A549 (cell line): ENCODE measurements at regions not wholly inside any gene's neighbourhood (a gene's known extent, or its start where the extent isn't known, plus 50 kb on each side); places are given as distances from the start of the nearest gene placed in this dataset.

Experiments
- ATAC-seq, 2 experiments: fragments of 200-7000 bp in 1 of 2; fragments of >200 bp in 1 of 2; cut with Nextera tagmentation in 1 of 2; cut with Tn5 transposase in 1 of 2; 3 replicates each; pipeline versions ENCODE4 v1.8.0 to v1.9.1; 2018 to 2020; ENCODE audit warnings: mild to moderate bottlenecking in 1 of 2, moderate library complexity in 1 of 2
- CTCF ChIA-PET: fragments of 300-600 bp; sonication (Branson Sonifier 250); formaldehyde crosslinking; extraction: SDS; loops from one replicate; lab custom pipeline; 2021; ENCODE audit warnings: antibody characterized with exemption, inconsistent platforms; lab: Yijun Ruan, JAX
- POLR2A ChIA-PET: fragments of 350-600 bp; formaldehyde crosslinking; extraction: SDS; loops from one replicate; lab custom pipeline; 2021; ENCODE audit warnings: antibody characterized with exemption, inconsistent platforms; lab: Yijun Ruan, JAX
- DNase-seq, 2 experiments: peaks; one replicate each; pipeline versions ENCODE4 v3.0.0 to v3.0.0-alpha.2; 2011 to 2016; ENCODE audit warnings: low read depth in 1 of 2, low spot score in 1 of 2
- FAIRE-seq: peaks from 2 replicates; lab custom pipeline; 2011; peaks lifted over from hg19 to GRCh38; lab: Jason Lieb, UNC
- H3K27ac ChIP-seq, 2 experiments: fragments of >200 bp; sonication (Bioruptor Twin); formaldehyde crosslinking; 3 replicates each; pipeline ENCODE4 v1.5.1; 2016 to 2017
- H3K4me1 ChIP-seq: fragments of >200 bp; sonication (Bioruptor Twin); formaldehyde crosslinking; 3 replicates; pipeline ENCODE4 v1.6.1; 2016
- H3K4me2 ChIP-seq: fragments of >200 bp; sonication (Bioruptor Twin); formaldehyde crosslinking; 3 replicates; pipeline ENCODE4 v1.6.1; 2016
- H3K4me3 ChIP-seq: fragments of >200 bp; sonication (Bioruptor Twin); formaldehyde crosslinking; 3 replicates; pipeline ENCODE4 v1.5.1; 2016
- H3K9me3 ChIP-seq: fragments of >200 bp; sonication (Bioruptor Twin); formaldehyde crosslinking; 3 replicates; pipeline ENCODE4 v1.6.1; 2016
- BHLHE40 ChIP-seq: IDR thresholded peaks from 2 replicates; pipeline ENCODE4 v1.6.1; 2012; ENCODE audit warnings: low read depth, low read length, inconsistent platforms
- ESRRA ChIP-seq: fragments of 150-350 bp; IDR thresholded peaks from 2 replicates; pipeline ENCODE4 v1.6.1; 2014; ENCODE audit warnings: mild to moderate bottlenecking, low read length, borderline replicate concordance
- HDAC2 ChIP-seq: fragments of 200-600 bp; sonication (generic); IDR thresholded peaks from 2 replicates; pipeline ENCODE4 v1.6.1; 2016
- HOXB13 ChIP-seq: fragments of 250-450 bp; sonication (Bioruptor Pico); IDR thresholded peaks from 2 replicates; pipeline ENCODE4 v1.5.0; 2020; ENCODE audit warnings: low read depth, mild to moderate bottlenecking, moderate library complexity
- HOXB5 ChIP-seq: fragments of 250-450 bp; sonication (Bioruptor Pico); IDR thresholded peaks from 2 replicates; pipeline ENCODE4 v1.5.0; 2020; ENCODE audit warnings: mild to moderate bottlenecking, moderate library complexity
- JUN ChIP-seq, 2 experiments: fragments of >200 bp; sonication (Bioruptor Twin); formaldehyde crosslinking; IDR thresholded peaks; 2 replicates in 1 of 2; 3 replicates in 1 of 2; pipeline ENCODE4 v1.6.1; 2016 to 2017
- JUNB ChIP-seq: fragments of >200 bp; sonication (Bioruptor Twin); formaldehyde crosslinking; IDR thresholded peaks from 2 replicates; pipeline ENCODE4 v1.6.1; 2016
- KDM1A ChIP-seq: fragments of 200-600 bp; sonication (generic); IDR thresholded peaks from 2 replicates; pipeline ENCODE4 v1.6.1; 2016; ENCODE audit warnings: low read depth, mild to moderate bottlenecking
- MAFK ChIP-seq: fragments of 450-650 bp; IDR thresholded peaks from 2 replicates; pipeline ENCODE4 v1.6.1; 2014; ENCODE audit not compliant: partially characterized antibody
- NFE2L2 ChIP-seq: fragments of 150-350 bp; conservative IDR thresholded peaks from 2 replicates; pipeline ENCODE4 v1.6.1; 2014; ENCODE audit warnings: low read length
- POLR2A ChIP-seq: IDR thresholded peaks from 2 replicates; pipeline ENCODE4 v1.6.1; 2012; ENCODE audit warnings: mild to moderate bottlenecking, low read length
- SREBF2 ChIP-seq: fragments of 450-650 bp; IDR thresholded peaks from 2 replicates; pipeline ENCODE4 v1.6.1; 2014; ENCODE audit warnings: mild to moderate bottlenecking, moderate library complexity
- TP53 ChIP-seq: fragments of 250-450 bp; sonication (Bioruptor Pico); IDR thresholded peaks from 2 replicates; pipeline ENCODE4 v1.5.0; 2021; ENCODE audit warnings: mild to moderate bottlenecking, moderate library complexity
- ZC3H11A ChIP-seq: fragments of 450-650 bp; IDR thresholded peaks from 2 replicates; pipeline ENCODE4 v1.6.1; 2014; ENCODE audit warnings: antibody characterized with exemption, mild to moderate bottlenecking
- ZFP36 ChIP-seq: fragments of 450-650 bp; IDR thresholded peaks from 2 replicates; pipeline ENCODE4 v1.6.1; 2014; ENCODE audit warnings: borderline replicate concordance; ENCODE audit not compliant: partially characterized antibody
- ZNF302 ChIP-seq: fragments of 250-450 bp; sonication (Bioruptor Pico); IDR thresholded peaks from 2 replicates; pipeline ENCODE4 v1.9.0; 2021; ENCODE audit warnings: inconsistent platforms, mild to moderate bottlenecking, moderate library complexity
- ZSCAN20 ChIP-seq: fragments of 250-450 bp; sonication (Bioruptor Pico); IDR thresholded peaks from 2 replicates; pipeline ENCODE4 v1.8.0; 2022; ENCODE audit warnings: mild to moderate bottlenecking, moderate library complexity
- WGBS: methylation state at CpG from one replicate; pipeline ENCODE4 v1.1.6; 2017; ENCODE audit errors: missing lambda C conversion rate; 5-methylcytosine and 5-hydroxymethylcytosine counted together
- TF ChIP-seq, protein P1 (sequence below): IDR thresholded peaks from 2 replicates; pipeline ENCODE4 v1.6.1; 2012
- TF ChIP-seq, protein P2 (sequence below): fragments of 200-600 bp; sonication (generic); IDR thresholded peaks from 2 replicates; pipeline ENCODE4 v1.6.1; 2016; ENCODE audit warnings: antibody characterized with exemption, mild to moderate bottlenecking, moderate library complexity
- TF ChIP-seq, protein P3 (sequence below): fragments of >200 bp; sonication (Bioruptor Twin); formaldehyde crosslinking; IDR thresholded peaks from 2 replicates; pipeline ENCODE4 v1.6.1; 2016
- TF ChIP-seq, protein P4 (sequence below): fragments of >200 bp; sonication (Bioruptor Twin); formaldehyde crosslinking; IDR thresholded peaks from 3 replicates; pipeline ENCODE4 v1.5.1; 2016

DNA sequence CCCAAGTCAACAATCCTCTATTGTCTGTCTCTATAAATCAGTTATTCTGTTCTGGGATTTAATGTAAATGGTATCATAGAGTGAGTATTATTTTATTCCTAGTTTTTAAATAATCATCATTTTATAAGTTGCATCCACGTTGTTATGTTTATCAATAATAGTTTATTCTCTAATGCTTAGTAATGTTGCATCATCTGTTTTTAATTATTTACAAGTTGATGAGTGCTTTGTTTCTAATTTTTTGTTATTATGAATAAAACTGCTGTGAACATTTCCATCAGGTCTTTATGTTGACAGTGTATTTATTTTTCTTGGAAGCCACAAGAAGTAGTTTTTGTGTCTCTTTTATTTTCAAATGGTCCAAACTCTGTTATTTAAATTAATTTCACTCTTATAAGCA is 1201.2 kb upstream of the CDH6 start:
- FAIRE-seq (no peak), ATAC-seq (no peak), DNase-seq (no peak)
- TF ChIP-seq, protein P1, sequence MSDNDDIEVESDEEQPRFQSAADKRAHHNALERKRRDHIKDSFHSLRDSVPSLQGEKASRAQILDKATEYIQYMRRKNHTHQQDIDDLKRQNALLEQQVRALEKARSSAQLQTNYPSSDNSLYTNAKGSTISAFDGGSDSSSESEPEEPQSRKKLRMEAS = no peak
- no peak for TF ChIP-seq JUNB
- TF ChIP-seq, protein P2, sequence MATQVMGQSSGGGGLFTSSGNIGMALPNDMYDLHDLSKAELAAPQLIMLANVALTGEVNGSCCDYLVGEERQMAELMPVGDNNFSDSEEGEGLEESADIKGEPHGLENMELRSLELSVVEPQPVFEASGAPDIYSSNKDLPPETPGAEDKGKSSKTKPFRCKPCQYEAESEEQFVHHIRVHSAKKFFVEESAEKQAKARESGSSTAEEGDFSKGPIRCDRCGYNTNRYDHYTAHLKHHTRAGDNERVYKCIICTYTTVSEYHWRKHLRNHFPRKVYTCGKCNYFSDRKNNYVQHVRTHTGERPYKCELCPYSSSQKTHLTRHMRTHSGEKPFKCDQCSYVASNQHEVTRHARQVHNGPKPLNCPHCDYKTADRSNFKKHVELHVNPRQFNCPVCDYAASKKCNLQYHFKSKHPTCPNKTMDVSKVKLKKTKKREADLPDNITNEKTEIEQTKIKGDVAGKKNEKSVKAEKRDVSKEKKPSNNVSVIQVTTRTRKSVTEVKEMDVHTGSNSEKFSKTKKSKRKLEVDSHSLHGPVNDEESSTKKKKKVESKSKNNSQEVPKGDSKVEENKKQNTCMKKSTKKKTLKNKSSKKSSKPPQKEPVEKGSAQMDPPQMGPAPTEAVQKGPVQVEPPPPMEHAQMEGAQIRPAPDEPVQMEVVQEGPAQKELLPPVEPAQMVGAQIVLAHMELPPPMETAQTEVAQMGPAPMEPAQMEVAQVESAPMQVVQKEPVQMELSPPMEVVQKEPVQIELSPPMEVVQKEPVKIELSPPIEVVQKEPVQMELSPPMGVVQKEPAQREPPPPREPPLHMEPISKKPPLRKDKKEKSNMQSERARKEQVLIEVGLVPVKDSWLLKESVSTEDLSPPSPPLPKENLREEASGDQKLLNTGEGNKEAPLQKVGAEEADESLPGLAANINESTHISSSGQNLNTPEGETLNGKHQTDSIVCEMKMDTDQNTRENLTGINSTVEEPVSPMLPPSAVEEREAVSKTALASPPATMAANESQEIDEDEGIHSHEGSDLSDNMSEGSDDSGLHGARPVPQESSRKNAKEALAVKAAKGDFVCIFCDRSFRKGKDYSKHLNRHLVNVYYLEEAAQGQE = no peak
- no peak for TF ChIP-seq ZC3H11A
- no peak for TF ChIP-seq ZSCAN20 (CRISPR knock-in tag)
- no peak for TF ChIP-seq BHLHE40
- TF ChIP-seq, protein P3, sequence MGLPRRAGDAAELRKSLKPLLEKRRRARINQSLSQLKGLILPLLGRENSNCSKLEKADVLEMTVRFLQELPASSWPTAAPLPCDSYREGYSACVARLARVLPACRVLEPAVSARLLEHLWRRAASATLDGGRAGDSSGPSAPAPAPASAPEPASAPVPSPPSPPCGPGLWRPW = no peak
- TF ChIP-seq ZFP36 = no peak
- no peak for TF ChIP-seq TP53 (CRISPR knock-in tag)
- TF ChIP-seq NFE2L2 = no peak
- TF ChIP-seq KDM1A = no peak
- TF ChIP-seq, protein P4, sequence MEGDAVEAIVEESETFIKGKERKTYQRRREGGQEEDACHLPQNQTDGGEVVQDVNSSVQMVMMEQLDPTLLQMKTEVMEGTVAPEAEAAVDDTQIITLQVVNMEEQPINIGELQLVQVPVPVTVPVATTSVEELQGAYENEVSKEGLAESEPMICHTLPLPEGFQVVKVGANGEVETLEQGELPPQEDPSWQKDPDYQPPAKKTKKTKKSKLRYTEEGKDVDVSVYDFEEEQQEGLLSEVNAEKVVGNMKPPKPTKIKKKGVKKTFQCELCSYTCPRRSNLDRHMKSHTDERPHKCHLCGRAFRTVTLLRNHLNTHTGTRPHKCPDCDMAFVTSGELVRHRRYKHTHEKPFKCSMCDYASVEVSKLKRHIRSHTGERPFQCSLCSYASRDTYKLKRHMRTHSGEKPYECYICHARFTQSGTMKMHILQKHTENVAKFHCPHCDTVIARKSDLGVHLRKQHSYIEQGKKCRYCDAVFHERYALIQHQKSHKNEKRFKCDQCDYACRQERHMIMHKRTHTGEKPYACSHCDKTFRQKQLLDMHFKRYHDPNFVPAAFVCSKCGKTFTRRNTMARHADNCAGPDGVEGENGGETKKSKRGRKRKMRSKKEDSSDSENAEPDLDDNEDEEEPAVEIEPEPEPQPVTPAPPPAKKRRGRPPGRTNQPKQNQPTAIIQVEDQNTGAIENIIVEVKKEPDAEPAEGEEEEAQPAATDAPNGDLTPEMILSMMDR = no peak
- no peak for TF ChIP-seq HDAC2
- H3K4me2 ChIP-seq = no peak overlapping the region
- no peaks in the 10 kb centered on the region for H3K9me3 ChIP-seq
- no peak overlapping the region for H3K27ac ChIP-seq
- WGBS = 4% methylated on average over 1 of the region's 1 CpG
- POLR2A ChIA-PET = no interaction called here
- CTCF ChIA-PET = no interaction called here
- no peaks in the 10 kb centered on the region for H3K4me1 ChIP-seq
- H3K4me3 ChIP-seq = no peak overlapping the region

DNA sequence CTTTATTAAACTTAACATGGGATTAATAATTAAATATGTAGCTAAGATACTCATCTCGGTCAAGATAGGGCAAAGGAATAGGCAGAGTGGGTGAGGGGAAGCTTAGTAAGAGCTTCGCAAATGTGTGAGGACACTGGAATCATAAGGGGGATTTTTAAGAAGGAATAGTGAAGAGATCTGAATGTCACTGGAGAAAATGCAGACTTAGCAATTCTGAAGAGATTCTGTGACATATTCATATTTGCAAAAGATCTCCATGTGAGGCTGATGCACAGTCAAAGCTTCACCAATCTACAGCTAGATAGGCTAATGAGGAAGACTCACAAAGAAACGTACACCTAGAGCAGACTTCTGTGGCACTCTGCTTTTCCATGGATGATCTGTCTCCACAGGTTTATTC is 1202.8 kb upstream of the CDH6 start:
- ChIA-PET CTCF (interaction anchor here (0.6 kb wide), 1 partner anchor 151 kb away, joined by 3 read pairs; no protein-coding TSS in a partner anchor), POLR2A (no interaction called here)
- TF ChIP-seq MAFK (peak; percentile 79), JUN (IDR thresholded peaks at IDR 0.05) (no peak)
- Histone ChIP-seq H3K4me2 (no peak overlapping the region), H3K27ac (no peak overlapping the region), H3K4me1 (no peaks in the 10 kb centered on the region), H3K9me3 (no peaks in the 10 kb centered on the region), H3K4me3 (no peak overlapping the region)
- no peak for FAIRE-seq
- WGBS = 36% methylated on average over 3 of the region's 3 CpGs
- DNase-seq = no peak
- ATAC-seq = no peak

DNA sequence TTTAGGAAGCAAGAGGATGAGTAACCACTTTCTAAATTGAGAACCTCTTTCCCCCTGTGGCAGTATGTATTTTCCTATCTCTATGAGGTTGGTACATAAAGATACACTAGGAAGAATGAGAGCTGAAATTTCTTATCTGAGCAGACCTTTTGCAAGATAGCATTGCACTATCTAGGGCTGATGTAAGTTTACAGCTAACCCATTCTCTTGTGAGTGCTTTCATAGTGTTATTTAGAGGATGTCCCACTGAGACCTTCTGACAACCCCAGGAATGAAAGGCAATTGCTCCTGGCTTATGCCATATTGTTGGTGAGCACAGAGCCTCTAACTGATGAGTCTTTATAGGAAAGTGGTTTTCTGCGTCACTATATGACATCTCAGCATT is 1209.3 kb upstream of the CDH6 start:
- TF ChIP-seq ZFP36 = no peak
- TF ChIP-seq POLR2A = no peak
- TF ChIP-seq HOXB5 (CRISPR knock-in tag) = no peak
- no peak for TF ChIP-seq ZNF302
- TF ChIP-seq HOXB13 (CRISPR knock-in tag) = no peak
- TF ChIP-seq ESRRA = no peak
- TF ChIP-seq SREBF2 = no peak
- no peak for TF ChIP-seq ZC3H11A
- Histone ChIP-seq H3K4me3 (no peak overlapping the region), H3K9me3 (no peaks in the 10 kb centered on the region), H3K27ac (no peak overlapping the region), H3K4me2 (no peak overlapping the region), H3K4me1 (no peaks in the 10 kb centered on the region)
- POLR2A ChIA-PET = no interaction called here
- DNase-seq (no peak), FAIRE-seq (no peak), ATAC-seq (no peak)
- WGBS = 85% methylated on average over 1 of the region's 1 CpG
- CTCF ChIA-PET = no interaction called here
